ENCODE measurements at regions not wholly inside any gene's neighbourhood (a gene's known extent, or its start where the extent isn't known, plus 50 kb on each side); places are given as distances from the start of the nearest gene placed in this dataset.

GRCh38 chr12:103028881-103029639, 71.6 kb downstream of the ASCL1 start:
- Histone ChIP-seq H3K4me1 (replicated peaks in 1 of 4; ENCODE audit: control insufficient read depth in 3 of 4, insufficient read depth in 4 of 4, low read length in 3 of 4) (no peaks in the 10 kb centered on the region), H2BK15ac (ENCODE audit: low read length) (no peak overlapping the region), H3K4me2 (ENCODE audit: insufficient read depth in 1 of 2, low read depth in 2 of 2, low read length in 2 of 2) (no peak overlapping the region), H4K91ac (replicated peaks; ENCODE audit: insufficient read length, low read length) (no peak overlapping the region), H2AFZ (ENCODE audit: low read length) (no peak overlapping the region), H3K18ac (ENCODE audit: extremely low read depth, low read length) (no peak overlapping the region), H3K27me3 (replicated peaks in 1 of 4; ENCODE audit: control insufficient read depth in 3 of 4, extremely low read depth in 1 of 4, insufficient read depth in 3 of 4, low read length in 3 of 4) (no peaks in the 10 kb centered on the region), H3K9ac (replicated peaks in 1 of 4; ENCODE audit: extremely low read depth in 1 of 4, low read depth in 3 of 4, low read length in 3 of 4) (no peak overlapping the region), H3K4ac (replicated peaks; ENCODE audit: insufficient read length, low read depth, low read length) (no peak overlapping the region), H2BK20ac (ENCODE audit: low read length) (no peak overlapping the region), H2AK5ac (ENCODE audit: low read depth, low read length) (no peak overlapping the region), H4K20me1 (replicated peaks in 1 of 2; ENCODE audit: control insufficient read depth in 1 of 2, insufficient read depth in 2 of 2, low read length in 2 of 2) (no peaks in the 10 kb centered on the region), H3K79me1 (ENCODE audit: low read depth, low read length) (no peaks in the 10 kb centered on the region), H3K14ac (ENCODE audit: insufficient read length) (peak overlapping the region; percentile 3), H3K56ac (replicated peaks; ENCODE audit: insufficient read length, low read depth, low read length) (no peak overlapping the region), H3K36me3 (ENCODE audit: control insufficient read depth in 2 of 4, insufficient read depth in 4 of 4, low read length in 3 of 4) (no peaks in the 10 kb centered on the region), H2BK5ac (ENCODE audit: low read depth, low read length) (no peak overlapping the region), H4K8ac (ENCODE audit: extremely low read depth, insufficient read depth, low read length) (no peak overlapping the region), H3K4me3 (ENCODE audit: extremely low read depth in 1 of 4, insufficient read depth in 2 of 4, low read depth in 3 of 4, low read length in 4 of 4) (no peak overlapping the region), H3K27ac (ENCODE audit: low read depth, low read length) (no peak overlapping the region), H2BK12ac (ENCODE audit: low read depth, low read length) (no peak overlapping the region), H3K9me3 (ENCODE audit: insufficient read depth in 2 of 2, low read depth in 1 of 2, low read length in 1 of 2) (no peaks in the 10 kb centered on the region), H3K23ac (ENCODE audit: insufficient read length) (no peak overlapping the region), H2BK120ac (replicated peaks; ENCODE audit: low read depth, low read length) (no peak overlapping the region), H3K23me2 (ENCODE audit: low read depth, low read length) (no peaks in the 10 kb centered on the region), H4K5ac (ENCODE audit: insufficient read length, low read depth, low read length) (no peak overlapping the region), H3K79me2 (ENCODE audit: control insufficient read depth in 1 of 2, insufficient read depth in 2 of 2, low read length in 2 of 2) (no peaks in the 10 kb centered on the region)
- DNase-seq (ENCODE audit: low read depth in 1 of 2, low spot score in 2 of 2) (no peak), FAIRE-seq (no peak)
- WGBS, 2 experiments (ENCODE audit: extremely low coverage in 1 of 2, insufficient coverage in 1 of 2, insufficient read length in 1 of 2, insufficient replicate concordance in 2 of 2, low coverage in 1 of 2, low lambda C conversion rate in 2 of 2, missing lambda C conversion rate in 1 of 2): 90% methylated on average over 6 of the region's 6 CpGs; no CpG with 5 or more reads in 1 of the 2 experiments
- ChIA-PET CTCF (ENCODE audit: partially characterized antibody) (interaction anchor here (1.1 kb wide), 1 partner anchor 10 kb away, joined by 4 read pairs; no protein-coding TSS in a partner anchor), POLR2A (ENCODE audit: partially characterized antibody) (no interaction called here)
- TF ChIP-seq ZNF274 (IDR thresholded peaks at IDR 0.05; ENCODE audit: borderline replicate concordance, extremely low read depth, low read length) (no peak), CBX8 (IDR thresholded peaks at IDR 0.05; ENCODE audit: borderline replicate concordance, low read depth, low read length) (no peak), SIRT6 (IDR thresholded peaks at IDR 0.05; ENCODE audit: low read length) (no peak), POLR2AphosphoS5 (IDR thresholded peaks at IDR 0.05; ENCODE audit: low read depth, low read length) (no peak), GTF2F1 (IDR thresholded peaks at IDR 0.05; ENCODE audit: borderline replicate concordance, low read depth, low read length) (no peak), RAD21 (IDR thresholded peaks at IDR 0.05 in 1 of 2, conservative IDR thresholded peaks at IDR 0.05 in 1 of 2; ENCODE audit: low read depth in 2 of 2, low read length in 2 of 2) (no peak), EZH2 (IDR thresholded peaks at IDR 0.05; ENCODE audit: low read depth, low read length, severe bottlenecking) (no peak), USF2 (IDR thresholded peaks at IDR 0.05; ENCODE audit: low read length) (no peak), TAF7 (optimal IDR thresholded peaks at IDR 0.05; ENCODE audit: borderline replicate concordance, low read depth, low read length) (no peak), E2F6 (IDR thresholded peaks at IDR 0.05) (no peak), YY1 (IDR thresholded peaks at IDR 0.05; ENCODE audit: low read depth, low read length) (no peak)
